ENCODE measurements at regions not wholly inside any gene's neighbourhood (a gene's known extent, or its start where the extent isn't known, plus 50 kb on each side); places are given as distances from the start of the nearest gene placed in this dataset.

- Histone ChIP-seq H3K4me1 (ENCODE audit: control insufficient read depth in 2 of 3, insufficient read depth in 2 of 3, low read depth in 1 of 3, low read length in 3 of 3) (no peaks in the 10 kb centered on the region), H3K36me3 (ENCODE audit: control insufficient read depth in 2 of 3, insufficient read depth in 3 of 3, low read length in 3 of 3) (no peaks in the 10 kb centered on the region), H3K4me3 (ENCODE audit: low read length in 3 of 3) (no peak overlapping the region), H3K9ac (ENCODE audit: low read length in 3 of 3) (no peak overlapping the region), H3K9me3 (ENCODE audit: control insufficient read depth in 2 of 3, insufficient read depth in 1 of 3, low read length in 3 of 3) (no peaks in the 10 kb centered on the region), H3K27me3 (ENCODE audit: control insufficient read depth, insufficient read depth, low read length) (no peaks in the 10 kb centered on the region), H3K27ac (ENCODE audit: low read depth in 2 of 2, low read length in 2 of 2) (no peak overlapping the region)
- FAIRE-seq (no peak), DNase-seq (no peak)
- intact Hi-C loops (cut with DNase I) = no loop called here
- no peak for TF ChIP-seq CTCF (IDR thresholded peaks at IDR 0.05; ENCODE audit: borderline replicate concordance, extremely low read depth, insufficient read depth)
Measured at GRCh38 chr1:79287982-79288381, 281.5 kb upstream of the ADGRL4 start.

GRCh38 chr1:79285667-79286066, 279.1 kb upstream of the ADGRL4 start:
- Histone ChIP-seq H3K36me3 (ENCODE audit: control insufficient read depth in 2 of 3, insufficient read depth in 3 of 3, low read length in 3 of 3) (no peaks in the 10 kb centered on the region), H3K27ac (ENCODE audit: low read depth in 2 of 2, low read length in 2 of 2) (no peak overlapping the region), H3K4me3 (ENCODE audit: low read length in 3 of 3) (no peak overlapping the region), H3K27me3 (ENCODE audit: control insufficient read depth, insufficient read depth, low read length) (no peaks in the 10 kb centered on the region), H3K4me1 (ENCODE audit: control insufficient read depth in 2 of 3, insufficient read depth in 2 of 3, low read depth in 1 of 3, low read length in 3 of 3) (no peaks in the 10 kb centered on the region), H3K9me3 (ENCODE audit: control insufficient read depth in 2 of 3, insufficient read depth in 1 of 3, low read length in 3 of 3) (no peaks in the 10 kb centered on the region), H3K9ac (ENCODE audit: low read length in 3 of 3) (no peak overlapping the region)
- FAIRE-seq = no peak
- intact Hi-C loops (cut with DNase I) = no loop called here
- no peak for DNase-seq
- no peak for TF ChIP-seq CTCF (IDR thresholded peaks at IDR 0.05; ENCODE audit: borderline replicate concordance, extremely low read depth, insufficient read depth)

DNA sequence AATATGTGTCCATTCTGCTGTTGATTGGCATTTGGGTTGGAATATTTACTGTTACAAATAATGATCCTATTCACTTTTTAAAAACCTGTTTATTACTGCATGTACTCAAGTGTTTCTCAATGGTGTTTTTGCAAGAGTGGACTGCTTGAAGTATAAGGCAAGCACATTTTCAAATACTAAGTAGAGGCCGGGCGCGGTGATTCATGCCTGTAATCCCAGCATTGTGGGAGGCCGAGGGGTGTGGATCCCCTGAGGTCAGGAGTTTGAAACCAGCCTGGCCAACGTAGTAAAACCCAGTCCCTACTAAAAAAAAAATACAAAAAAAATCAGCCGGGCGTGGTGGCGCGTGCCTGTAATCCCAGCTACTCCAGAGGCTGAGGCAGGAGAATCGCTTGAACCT, 276.9 kb upstream of the ADGRL4 start:
- DNase-seq = peak in 1 of 5 donors; percentile 40
- no peak for FAIRE-seq
- Histone ChIP-seq H3K9ac (ENCODE audit: low read length in 3 of 3) (no peak overlapping the region), H3K9me3 (ENCODE audit: control insufficient read depth in 2 of 3, insufficient read depth in 1 of 3, low read length in 3 of 3) (no peaks in the 10 kb centered on the region), H3K36me3 (ENCODE audit: control insufficient read depth in 2 of 3, insufficient read depth in 3 of 3, low read length in 3 of 3) (no peaks in the 10 kb centered on the region), H3K4me1 (ENCODE audit: control insufficient read depth in 2 of 3, insufficient read depth in 2 of 3, low read depth in 1 of 3, low read length in 3 of 3) (no peaks in the 10 kb centered on the region), H3K27ac (ENCODE audit: low read depth in 2 of 2, low read length in 2 of 2) (no peak overlapping the region), H3K27me3 (ENCODE audit: control insufficient read depth, insufficient read depth, low read length) (no peaks in the 10 kb centered on the region), H3K4me3 (ENCODE audit: low read length in 3 of 3) (no peak overlapping the region)
- no peak for TF ChIP-seq CTCF (IDR thresholded peaks at IDR 0.05; ENCODE audit: borderline replicate concordance, extremely low read depth, insufficient read depth)
- intact Hi-C loops (cut with DNase I) = no loop called here

- FAIRE-seq = no peak
- intact Hi-C loops (cut with DNase I) = no loop called here
- Histone ChIP-seq H3K27ac (ENCODE audit: low read depth in 2 of 2, low read length in 2 of 2) (no peak overlapping the region), H3K4me1 (ENCODE audit: control insufficient read depth in 2 of 3, insufficient read depth in 2 of 3, low read depth in 1 of 3, low read length in 3 of 3) (no peaks in the 10 kb centered on the region), H3K36me3 (ENCODE audit: control insufficient read depth in 2 of 3, insufficient read depth in 3 of 3, low read length in 3 of 3) (no peaks in the 10 kb centered on the region), H3K27me3 (ENCODE audit: control insufficient read depth, insufficient read depth, low read length) (no peaks in the 10 kb centered on the region), H3K4me3 (ENCODE audit: low read length in 3 of 3) (no peak overlapping the region), H3K9ac (ENCODE audit: low read length in 3 of 3) (no peak overlapping the region), H3K9me3 (ENCODE audit: control insufficient read depth in 2 of 3, insufficient read depth in 1 of 3, low read length in 3 of 3) (no peaks in the 10 kb centered on the region)
- TF ChIP-seq CTCF (IDR thresholded peaks at IDR 0.05; ENCODE audit: borderline replicate concordance, extremely low read depth, insufficient read depth) = no peak
- no peak for DNase-seq
Measured at GRCh38 chr1:79281442-79281841, 274.9 kb upstream of the ADGRL4 start.

Data from kidney (tissue), 13 donors.